ENCODE measurements at regions not wholly inside any gene's neighbourhood (a gene's known extent, or its start where the extent isn't known, plus 50 kb on each side); places are given as distances from the start of the nearest gene placed in this dataset.

- no peaks in the 10 kb centered on the region for H3K36me3 ChIP-seq
- no peak overlapping the region for H3K27ac ChIP-seq
- H3K27me3 ChIP-seq = no peaks in the 10 kb centered on the region
- no peak overlapping the region for H3K4me3 ChIP-seq
- no peaks in the 10 kb centered on the region for H3K9me3 ChIP-seq (ENCODE audit: low read depth)
- H3K4me1 ChIP-seq (ENCODE audit: low read depth) = no peaks in the 10 kb centered on the region
- TF ChIP-seq CTCF (IDR thresholded peaks at IDR 0.05; ENCODE audit: low read depth, low read length) = no peak
- DNase-seq (ENCODE audit: low read depth in 1 of 2, low spot score in 1 of 2) = no peak
Measured at GRCh38 chr16:20221208-20221607, 106.1 kb downstream of the GP2 start.

- Histone ChIP-seq H3K27ac (no peak overlapping the region), H3K4me1 (ENCODE audit: low read depth) (no peaks in the 10 kb centered on the region), H3K27me3 (no peaks in the 10 kb centered on the region), H3K4me3 (no peak overlapping the region), H3K36me3 (no peaks in the 10 kb centered on the region), H3K9me3 (ENCODE audit: low read depth) (no peaks in the 10 kb centered on the region)
- no peak for DNase-seq (ENCODE audit: low read depth in 1 of 2, low spot score in 1 of 2)
- no peak for TF ChIP-seq CTCF (IDR thresholded peaks at IDR 0.05; ENCODE audit: low read depth, low read length)
Measured at GRCh38 chr16:20218093-20218492, 109.2 kb downstream of the GP2 start.

GRCh38 chr16:20216591-20217217 lies 110.6 kb downstream of the GP2 start:
- no peak overlapping the region for H3K27ac ChIP-seq
- no peaks in the 10 kb centered on the region for H3K9me3 ChIP-seq (ENCODE audit: low read depth)
- H3K4me1 ChIP-seq (ENCODE audit: low read depth) = no peaks in the 10 kb centered on the region
- no peak overlapping the region for H3K4me3 ChIP-seq
- H3K27me3 ChIP-seq = no peaks in the 10 kb centered on the region
- DNase-seq (ENCODE audit: low read depth in 1 of 2, low spot score in 1 of 2) = no peak
- TF ChIP-seq CTCF (IDR thresholded peaks at IDR 0.05; ENCODE audit: low read depth, low read length) = no peak
- H3K36me3 ChIP-seq = no peaks in the 10 kb centered on the region

- no peak overlapping the region for H3K27ac ChIP-seq
- no peaks in the 10 kb centered on the region for H3K9me3 ChIP-seq (ENCODE audit: low read depth)
Measured at GRCh38 chr16:20214401-20214800, 112.9 kb downstream of the GP2 start.

GRCh38 chr16:20203272-20203671 lies 124.0 kb downstream of the GP2 start:
- H3K4me3 ChIP-seq = no peak overlapping the region
- no peak for DNase-seq (ENCODE audit: low read depth in 1 of 2, low spot score in 1 of 2)
- H3K27ac ChIP-seq = no peak overlapping the region
- no peak for TF ChIP-seq CTCF (IDR thresholded peaks at IDR 0.05; ENCODE audit: low read depth, low read length)
- no peaks in the 10 kb centered on the region for H3K36me3 ChIP-seq
- no peaks in the 10 kb centered on the region for H3K27me3 ChIP-seq
- H3K9me3 ChIP-seq (ENCODE audit: low read depth) = no peaks in the 10 kb centered on the region
- no peaks in the 10 kb centered on the region for H3K4me1 ChIP-seq (ENCODE audit: low read depth)

More at GRCh38 chr16:20214401-20214800, 112.9 kb downstream of the GP2 start:
- Histone ChIP-seq H3K27me3 (no peaks in the 10 kb centered on the region), H3K4me1 (ENCODE audit: low read depth) (no peaks in the 10 kb centered on the region), H3K36me3 (no peaks in the 10 kb centered on the region), H3K4me3 (no peak overlapping the region)
- no peak for TF ChIP-seq CTCF (IDR thresholded peaks at IDR 0.05; ENCODE audit: low read depth, low read length)
- no peak for DNase-seq (ENCODE audit: low read depth in 1 of 2, low spot score in 1 of 2)
